ENCODE measurements at regions not wholly inside any gene's neighbourhood (a gene's known extent, or its start where the extent isn't known, plus 50 kb on each side); places are given as distances from the start of the nearest gene placed in this dataset.

DNA sequence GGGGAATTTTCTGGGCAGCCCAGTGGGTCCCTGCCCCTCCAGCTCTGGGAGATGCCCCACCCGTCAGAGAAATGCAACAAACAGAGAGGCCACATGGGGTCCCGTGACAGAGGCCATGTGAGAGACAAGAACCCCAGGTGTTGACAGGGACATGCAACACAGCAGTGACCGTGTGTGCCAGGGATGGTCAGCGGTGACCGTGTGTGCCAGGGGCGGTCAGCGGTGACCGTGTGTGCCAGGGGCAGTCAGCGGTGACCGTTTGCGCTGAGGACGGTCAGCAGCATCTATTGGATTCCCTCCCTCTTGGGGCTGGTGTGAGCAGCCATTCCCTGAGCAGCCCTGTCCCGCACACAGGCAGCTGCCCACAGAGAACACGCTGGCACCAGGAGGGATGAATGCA is 146.6 kb upstream of the OTOS start:
- no peak for DNase-seq

DNA sequence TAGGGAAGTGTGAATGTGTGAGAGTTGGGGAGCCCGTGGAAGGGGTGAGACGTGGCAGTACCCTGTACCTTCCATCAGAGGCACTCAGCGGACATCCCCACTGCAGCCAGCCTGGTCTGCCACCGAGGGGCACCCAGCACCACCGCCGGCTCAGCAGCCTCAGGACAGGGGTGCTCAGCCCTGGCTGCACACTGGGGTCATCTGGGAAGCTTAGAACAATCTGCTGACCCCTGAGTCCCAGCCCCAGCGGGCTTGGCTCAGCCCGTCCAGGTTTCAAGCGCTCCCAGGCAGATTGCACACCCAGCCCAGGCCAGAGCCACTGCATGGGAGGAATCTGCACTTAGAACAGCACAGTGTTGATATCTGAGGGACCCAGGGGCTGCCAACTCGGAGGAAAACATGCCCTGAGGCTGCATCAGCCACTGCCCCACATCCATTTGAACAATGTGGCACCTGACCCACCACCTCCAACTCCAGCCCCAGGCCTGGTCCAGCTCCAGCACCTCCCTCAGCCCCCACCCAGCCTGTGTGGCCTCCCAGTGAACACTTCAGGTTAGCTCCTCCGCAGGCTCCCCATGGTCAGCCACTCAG is 147.1 kb upstream of the OTOS start:
- no peak for DNase-seq

- DNase-seq, result no peak
Observed at GRCh38 chr2:240288087-240288521, 147.4 kb upstream of the GPC1 start.

- DNase-seq, result no peak
Observed at GRCh38 chr2:240289701-240290431, 145.6 kb upstream of the GPC1 start.

GRCh38 chr2:240290432-240291336 is 144.8 kb upstream of the GPC1 start:
- DNase-seq, result no peak

DNA sequence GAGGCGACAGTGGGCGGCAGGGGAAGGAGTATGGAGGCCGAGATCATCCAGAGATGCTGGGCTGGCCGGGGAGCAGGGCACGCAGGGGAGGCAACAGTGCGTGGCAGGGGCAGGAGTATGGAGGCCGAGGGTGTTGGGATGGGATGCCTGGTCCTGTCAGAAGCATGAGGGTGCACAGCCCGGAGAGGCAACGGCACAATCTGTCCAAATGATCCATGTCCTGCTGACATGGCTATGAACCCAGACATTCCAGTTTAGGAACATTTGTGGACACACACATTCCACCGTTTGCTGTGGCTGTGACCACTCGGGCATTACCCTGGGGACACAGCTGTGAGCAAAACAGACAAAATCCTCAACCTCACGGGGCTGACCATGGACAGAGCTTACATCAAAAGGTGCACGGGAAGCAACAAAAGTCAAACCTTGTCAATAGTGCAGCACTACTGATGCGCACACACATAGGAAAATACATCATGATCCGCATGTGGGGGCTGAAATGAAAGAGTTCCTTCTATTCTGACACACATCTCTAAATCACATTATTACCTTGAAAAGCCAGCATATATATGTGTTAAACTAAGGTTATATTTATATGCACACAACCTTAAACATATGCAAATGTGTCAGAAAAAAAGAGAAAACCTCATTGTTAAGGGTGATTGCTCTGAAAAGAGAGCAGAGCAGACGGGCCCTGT is 144.0 kb upstream of the GPC1 start:
- DNase-seq, result no peak

DNA sequence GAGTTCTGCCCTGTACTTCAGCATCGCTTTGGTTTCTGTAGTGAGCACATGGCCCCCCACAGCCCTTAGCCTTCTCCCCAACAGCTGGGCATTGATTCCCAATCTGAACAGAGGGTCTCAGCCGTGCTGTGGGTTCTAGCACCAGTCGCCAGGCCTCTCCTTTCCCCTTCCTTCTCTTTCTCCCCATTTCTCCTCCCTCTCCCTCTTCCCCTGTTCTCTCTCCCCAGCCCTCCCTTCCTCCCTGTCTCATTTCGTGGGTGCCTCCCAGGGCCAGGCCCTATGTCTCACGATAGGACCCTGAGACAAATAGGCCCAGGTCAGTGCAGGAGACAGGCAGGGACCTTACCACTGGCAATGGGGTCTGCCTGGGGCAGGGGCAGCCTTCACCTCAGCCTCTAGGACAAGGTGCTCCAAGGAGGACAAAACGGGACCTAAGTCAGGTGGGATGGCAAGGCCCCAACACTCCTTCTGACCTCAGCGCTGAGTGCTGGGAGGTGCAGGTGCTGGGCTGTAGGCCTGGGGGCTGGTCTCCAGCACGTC is 143.4 kb upstream of the GPC1 start:
- DNase-seq, result no peak

DNA sequence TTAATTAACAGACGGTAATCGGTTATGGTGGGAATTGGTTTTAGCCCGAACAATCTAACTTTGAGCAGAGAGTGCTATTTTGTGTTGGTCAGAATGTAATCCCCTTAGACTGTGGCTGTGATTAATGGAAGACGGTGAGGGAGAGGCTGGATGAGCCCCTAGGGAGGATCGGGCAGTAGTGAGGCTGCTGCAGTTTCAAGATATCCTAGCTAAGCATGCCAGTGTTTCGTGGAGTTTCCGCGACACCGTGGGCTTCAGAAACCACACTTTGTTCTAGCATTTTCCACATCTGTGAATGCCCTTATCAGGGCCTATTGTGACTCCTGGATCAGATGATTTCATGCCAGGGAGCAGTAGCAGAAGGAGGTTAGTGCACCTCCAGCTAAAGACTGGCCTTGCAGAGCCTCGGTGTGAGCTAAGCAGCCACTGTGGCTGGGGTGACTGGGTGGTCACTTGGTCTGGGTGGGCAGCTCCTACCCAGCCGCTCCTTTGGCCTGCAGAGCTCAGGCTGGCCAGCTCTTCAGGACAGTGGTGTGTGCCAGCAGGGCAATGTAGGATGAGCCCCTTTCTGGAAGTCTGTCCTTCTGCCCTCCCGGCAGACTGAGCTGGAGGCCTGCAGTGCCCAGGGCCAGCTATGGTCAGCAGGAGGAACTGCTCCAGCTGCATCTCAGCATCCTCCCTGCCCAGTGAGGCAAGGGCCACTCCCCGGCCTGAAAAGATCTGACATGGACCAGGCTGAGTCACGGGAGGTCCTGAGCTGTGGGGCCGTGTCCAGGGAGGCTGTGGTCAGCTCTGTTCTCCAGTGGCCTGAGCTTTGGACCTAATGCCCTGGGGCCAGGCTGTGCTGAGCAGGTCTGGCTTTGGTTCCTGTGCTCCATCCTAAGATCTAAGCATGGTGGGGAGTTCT is 142.6 kb upstream of the GPC1 start:
- DNase-seq, result no peak

- no peak for DNase-seq
Observed at GRCh38 chr2:240293557-240294461, 141.7 kb upstream of the GPC1 start.

DNA sequence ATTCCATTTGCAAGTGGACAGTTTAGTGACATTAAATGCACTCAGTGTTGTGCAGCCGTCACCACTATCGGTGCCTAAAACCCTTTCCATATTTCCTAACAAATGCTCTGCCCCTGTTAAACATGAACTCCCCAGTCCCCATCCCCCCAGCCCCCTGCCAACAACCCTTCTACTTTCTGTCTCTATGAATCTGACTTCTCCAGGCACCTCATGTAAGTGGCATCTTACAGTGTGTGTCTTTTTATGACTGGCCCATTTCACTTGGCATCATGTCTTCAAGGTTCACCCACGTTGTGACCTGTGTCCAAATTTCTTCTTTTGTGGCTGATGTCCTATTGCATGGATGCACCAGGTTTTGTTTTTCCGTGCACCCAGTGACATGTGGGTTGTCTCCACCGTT is 140.9 kb upstream of the GPC1 start:
- DNase-seq, result no peak

DNA sequence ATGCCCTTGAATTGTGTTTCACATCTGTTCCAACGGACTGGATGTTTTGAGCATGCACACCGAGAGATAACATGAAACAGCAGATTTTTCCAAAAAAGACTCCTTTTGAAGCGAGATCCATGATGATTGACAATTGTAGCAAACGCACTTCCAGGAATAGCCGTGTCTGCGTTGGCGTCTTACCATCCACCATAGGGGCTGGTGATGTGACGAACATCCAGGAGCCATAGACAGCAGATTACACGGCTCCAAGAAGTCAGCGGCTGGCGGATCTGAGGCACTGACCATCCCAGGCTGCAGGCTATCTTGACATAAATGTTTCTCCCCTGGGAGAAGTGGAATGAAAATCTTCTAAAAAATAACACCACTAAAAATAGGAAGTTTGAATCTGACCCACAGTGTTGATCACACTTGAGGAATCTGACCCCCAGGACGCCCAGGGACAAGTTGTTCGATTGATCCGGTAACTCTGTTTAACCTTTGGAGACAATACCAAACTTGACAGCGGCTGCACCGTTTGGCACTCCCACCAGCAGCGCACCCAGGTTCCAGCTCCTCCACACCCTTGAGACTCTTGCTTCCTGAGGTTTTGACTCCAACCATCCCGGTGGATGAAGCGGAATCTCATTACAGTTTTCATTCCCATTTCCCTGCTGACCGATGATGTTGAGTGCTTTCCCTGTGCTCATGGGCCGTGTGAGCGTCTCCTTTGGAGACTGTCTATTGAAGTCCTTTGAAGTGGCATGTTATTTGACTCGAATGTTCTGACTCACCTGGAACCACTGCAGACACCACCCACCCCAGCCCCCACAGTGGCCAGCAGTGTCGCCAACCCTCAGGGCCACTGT is 140.0 kb upstream of the GPC1 start:
- DNase-seq, result no peak

GRCh38 chr2:240296104-240296406 is 139.4 kb upstream of the GPC1 start:
- DNase-seq, result no peak

DNA sequence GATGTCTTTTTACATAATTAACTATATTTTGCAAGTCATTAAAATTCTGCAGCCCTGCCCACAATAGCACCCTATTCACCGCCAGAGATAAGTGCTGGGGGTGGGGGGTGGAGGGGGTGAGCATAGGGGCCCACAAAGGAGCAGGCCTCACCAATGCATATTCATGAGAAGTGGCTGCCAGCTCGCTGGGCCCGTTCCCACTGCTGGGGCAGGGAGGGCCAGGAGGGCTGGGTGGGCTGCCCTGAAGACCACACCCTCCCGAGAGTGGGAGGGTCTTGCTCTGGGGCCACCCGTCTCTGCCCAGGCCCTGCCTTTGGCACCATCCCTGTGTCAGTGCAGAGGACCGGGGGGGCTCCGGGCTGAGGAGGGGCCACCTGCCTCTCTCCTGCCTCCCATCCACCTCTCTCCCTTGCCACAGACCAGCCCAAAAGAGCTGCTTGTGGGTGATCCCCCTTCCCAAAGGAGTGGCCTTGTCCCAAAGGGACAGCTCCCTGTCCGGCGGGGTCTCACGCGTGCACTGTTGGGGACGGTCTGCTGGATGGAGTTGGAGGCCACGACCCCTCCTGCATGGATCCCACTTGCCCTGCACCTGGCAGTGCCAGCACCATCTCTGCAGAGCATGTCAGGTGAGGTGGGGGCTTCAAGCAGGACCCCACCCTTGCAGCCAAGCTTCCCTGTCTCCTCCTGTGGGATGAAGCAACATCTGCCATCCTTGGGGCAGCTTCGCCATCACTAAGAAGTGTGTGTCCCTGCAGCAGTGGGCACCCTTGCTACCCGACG is 138.8 kb upstream of the GPC1 start:
- DNase-seq, result no peak

DNA sequence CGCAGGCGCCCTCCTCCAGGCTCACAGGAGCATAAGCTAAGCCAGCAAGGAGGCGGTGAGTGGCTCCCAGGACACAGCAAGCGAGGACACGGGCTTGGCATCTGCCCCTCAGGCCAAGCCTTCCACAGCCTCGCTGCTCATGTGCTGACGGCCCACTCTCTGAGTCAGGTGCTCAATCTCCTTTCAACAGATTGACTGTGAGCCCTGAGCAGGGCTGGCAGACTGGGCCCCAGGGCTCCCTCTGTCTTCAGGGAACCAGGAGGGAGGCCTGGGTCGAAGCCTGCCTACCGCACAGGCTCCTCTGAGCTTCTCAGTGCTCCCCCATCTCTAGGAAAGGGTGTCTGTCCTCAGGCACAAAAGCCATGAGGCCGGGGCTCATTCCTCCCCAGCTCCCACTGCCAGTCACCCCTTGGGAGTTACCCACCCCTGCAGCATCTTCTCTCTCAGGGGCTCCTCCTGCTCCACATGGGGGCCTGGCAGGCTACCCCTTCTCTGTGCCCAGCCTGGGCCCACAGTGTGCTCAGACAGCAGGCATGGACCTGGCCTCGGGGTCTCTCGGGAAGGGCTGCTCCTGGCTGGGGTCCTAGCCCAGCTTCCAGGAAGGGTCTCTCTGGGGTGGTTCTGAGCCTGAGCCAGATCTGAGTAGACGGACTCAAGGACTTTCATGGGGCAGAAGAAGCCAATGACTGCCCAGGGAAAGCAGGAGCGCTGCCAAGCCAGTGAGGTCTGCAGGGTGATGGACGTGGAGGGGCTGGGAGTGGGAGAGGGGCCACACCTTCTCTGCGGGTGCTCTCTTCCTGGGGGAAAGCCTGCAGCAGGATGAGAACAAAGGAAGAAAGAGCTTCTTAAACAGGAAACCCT is 138.0 kb upstream of the GPC1 start:
- no peak for DNase-seq

DNA sequence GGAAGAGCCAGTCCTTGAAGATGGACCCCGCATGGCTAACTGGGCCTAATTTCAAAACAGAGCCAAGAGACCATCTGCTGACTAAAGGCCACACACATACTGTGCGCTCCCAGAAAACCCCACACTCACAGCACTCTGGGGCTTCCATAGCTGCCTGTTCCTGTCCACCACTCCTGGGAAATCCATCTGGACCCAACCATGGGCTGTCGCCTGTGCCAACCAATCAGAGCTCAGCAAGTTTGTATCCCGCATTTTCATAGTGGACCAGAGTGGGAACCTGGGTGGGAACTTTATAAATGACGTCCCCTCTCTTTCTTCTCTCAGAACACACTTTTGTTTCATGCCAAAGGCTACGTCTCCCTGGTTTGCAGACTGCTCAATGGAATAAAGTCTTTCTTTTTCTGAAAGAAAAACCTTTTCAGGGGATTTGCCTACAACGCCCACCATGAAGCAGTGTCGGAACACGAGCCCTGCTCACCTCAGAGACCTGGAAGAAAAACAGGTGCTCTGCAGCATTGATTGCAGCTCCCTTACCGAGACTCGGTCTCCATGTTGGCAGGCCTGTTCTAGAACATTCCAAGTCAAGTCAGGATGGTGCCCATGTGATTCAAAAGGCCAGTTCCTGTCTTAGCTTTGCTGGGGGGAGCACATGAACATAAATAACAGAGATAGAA is 137.2 kb upstream of the GPC1 start:
- DNase-seq, result no peak

DNA sequence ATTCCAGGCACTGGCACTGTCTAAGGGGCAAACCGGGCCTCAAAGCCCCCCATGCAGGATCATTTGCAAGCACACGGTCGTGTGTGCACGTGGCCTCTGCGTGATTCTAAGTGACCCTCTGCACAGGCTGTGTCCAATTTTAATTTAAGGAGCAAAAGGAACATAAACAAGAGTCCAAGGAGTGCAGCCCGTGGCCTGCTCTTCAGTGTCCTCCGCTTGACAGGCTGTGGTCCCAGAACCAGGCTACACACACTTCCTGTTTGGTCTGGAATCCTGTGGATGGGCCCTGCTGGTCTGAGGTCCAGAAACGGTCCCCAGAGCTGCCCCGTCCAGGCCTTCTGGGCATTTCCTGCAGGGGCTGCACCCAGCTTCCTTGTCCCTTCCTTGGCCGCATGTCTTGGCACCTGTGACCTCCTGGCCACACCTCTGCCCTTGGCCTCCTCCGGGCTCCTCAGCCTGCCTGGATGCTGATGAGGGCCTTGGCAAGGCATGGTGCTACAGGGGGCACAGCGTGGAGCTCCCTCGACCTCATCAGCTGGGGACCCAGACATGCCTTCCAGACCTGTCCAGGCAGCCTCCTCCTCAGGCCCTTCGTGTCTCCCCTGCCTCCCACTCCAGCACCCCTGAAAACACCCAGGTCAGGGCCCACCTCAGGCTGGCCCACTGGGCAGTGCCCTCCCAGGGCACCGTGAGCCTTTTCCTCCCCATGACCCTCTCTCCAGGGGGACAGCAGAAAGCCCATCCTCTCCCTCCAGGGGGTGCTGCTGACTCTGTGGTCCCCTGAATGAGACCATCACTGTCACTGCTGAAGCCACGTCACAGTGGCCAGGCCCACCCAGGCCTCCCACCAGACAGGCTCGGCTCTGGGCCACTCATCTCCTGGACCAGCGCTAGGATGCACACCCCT is 136.4 kb upstream of the GPC1 start:
- no peak for DNase-seq
